H1 (cell line): ENCODE measurements at regions not wholly inside any gene's neighbourhood (a gene's known extent, or its start where the extent isn't known, plus 50 kb on each side); places are given as distances from the start of the nearest gene placed in this dataset.

Source experiments
- CTCF ChIA-PET: fragments of 300-600 bp; sonication (Branson Sonifier 250); formaldehyde crosslinking; loops from one replicate; lab custom pipeline; 2021; ENCODE audit not compliant: partially characterized antibody; lab: Charles Lee
- POLR2A ChIA-PET: fragments of 300-600 bp; sonication (Branson Sonifier 250); formaldehyde crosslinking; loops from one replicate; lab custom pipeline; 2021; ENCODE audit warnings: inconsistent platforms; ENCODE audit not compliant: partially characterized antibody; lab: Charles Lee
- DNase-seq, 2 experiments: peaks; one replicate each; pipeline versions ENCODE4 v3.0.0 to v3.0.0-alpha.2; 2010 to 2022; ENCODE audit warnings: low spot score in 2 of 2, low read depth in 1 of 2, mixed read lengths in 1 of 2
- FAIRE-seq: peaks from 2 replicates; lab custom pipeline; 2011; peaks lifted over from hg19 to GRCh38; lab: Jason Lieb, UNC
- H2AFZ ChIP-seq: 2 replicates; pipeline ENCODE4 v1.8.1; 2012; ENCODE audit warnings: low read length, inconsistent platforms
- H2AK5ac ChIP-seq: 2 replicates; pipeline ENCODE4 v1.6.1; 2013; ENCODE audit warnings: low read depth, low read length
- H2BK120ac ChIP-seq: replicated peaks from 2 replicates; pipeline ENCODE3; 2013; ENCODE audit warnings: low read depth, low read length, inconsistent platforms
- H2BK12ac ChIP-seq: 2 replicates; pipeline ENCODE4 v1.6.1; 2013; ENCODE audit warnings: low read depth, low read length
- H2BK15ac ChIP-seq: 2 replicates; pipeline ENCODE4 v1.6.1; 2013; ENCODE audit warnings: low read length
- H2BK20ac ChIP-seq: 2 replicates; pipeline ENCODE4 v1.6.1; 2013; ENCODE audit warnings: low read length
- H2BK5ac ChIP-seq: 2 replicates; pipeline ENCODE4 v1.6.1; 2013; ENCODE audit warnings: low read depth, low read length
- H3K14ac ChIP-seq: 2 replicates; pipeline ENCODE4 v1.6.1; 2013; ENCODE audit warnings: inconsistent platforms; ENCODE audit not compliant: insufficient read length
- H3K18ac ChIP-seq: 2 replicates; pipeline ENCODE4 v1.6.1; 2013; ENCODE audit warnings: low read length; ENCODE audit errors: extremely low read depth
- H3K23ac ChIP-seq: 2 replicates; pipeline ENCODE4 v1.6.1; 2013; ENCODE audit warnings: inconsistent platforms; ENCODE audit not compliant: insufficient read length
- H3K23me2 ChIP-seq: 2 replicates; pipeline ENCODE4 v1.6.1; 2013; ENCODE audit warnings: low read depth, low read length
- H3K27ac ChIP-seq: 2 replicates; pipeline ENCODE4 v1.6.1; 2011; ENCODE audit warnings: low read depth, low read length, inconsistent platforms
- H3K27me3 ChIP-seq, 4 experiments: replicated peaks in 1 of 4; 1 replicate in 1 of 4; 2 replicates in 3 of 4; pipeline versions ENCODE4 v1.6.1 to v1.8.1; 2011 to 2013; ENCODE audit warnings: low read length in 3 of 4, mild to moderate bottlenecking in 3 of 4, inconsistent platforms in 2 of 4, mixed read lengths in 2 of 4, moderate library complexity in 1 of 4; ENCODE audit not compliant: control insufficient read depth in 3 of 4, insufficient read depth in 3 of 4; ENCODE audit errors: extremely low read depth in 1 of 4
- H3K36me3 ChIP-seq, 4 experiments: 2 replicates each; pipeline versions ENCODE4 v1.6.1 to v1.8.1; 2011 to 2013; ENCODE audit warnings: mild to moderate bottlenecking in 4 of 4, low read length in 3 of 4, moderate library complexity in 2 of 4, control low read depth in 1 of 4, inconsistent platforms in 1 of 4; ENCODE audit not compliant: insufficient read depth in 4 of 4, control insufficient read depth in 2 of 4
- H3K4ac ChIP-seq: replicated peaks from 2 replicates; pipeline ENCODE3; 2013; ENCODE audit warnings: low read length, low read depth, mixed read lengths, inconsistent platforms; ENCODE audit not compliant: insufficient read length
- H3K4me1 ChIP-seq, 4 experiments: replicated peaks in 1 of 4; 1 replicate in 1 of 4; 2 replicates in 3 of 4; pipeline versions ENCODE4 v1.6.1 to v1.8.1; 2011 to 2013; ENCODE audit warnings: low read length in 3 of 4, inconsistent platforms in 2 of 4, mixed read lengths in 1 of 4; ENCODE audit not compliant: insufficient read depth in 4 of 4, control insufficient read depth in 3 of 4
- H3K4me2 ChIP-seq, 2 experiments: 2 replicates each; pipeline versions ENCODE4 v1.6.1 to v1.8.1; 2011 to 2013; ENCODE audit warnings: low read depth in 2 of 2, low read length in 2 of 2, control low read depth in 1 of 2, inconsistent platforms in 1 of 2, mild to moderate bottlenecking in 1 of 2; ENCODE audit not compliant: insufficient read depth in 1 of 2
- H3K4me3 ChIP-seq, 4 experiments: fragments of 200-600, 300-600 bp in 1 of 4; sonication (generic), shearing (Covaris generic), sonication (Bioruptor Twin) in 1 of 4; 2 replicates each; pipeline versions ENCODE4 v1.5.1 to v1.8.1; 2011 to 2016; ENCODE audit warnings: low read length in 4 of 4, low read depth in 3 of 4, control low read depth in 2 of 4, inconsistent platforms in 2 of 4, mild to moderate bottlenecking in 2 of 4, mixed read lengths in 1 of 4, moderate library complexity in 1 of 4; ENCODE audit not compliant: insufficient read depth in 2 of 4; ENCODE audit errors: extremely low read depth in 1 of 4
- H3K56ac ChIP-seq: replicated peaks from 2 replicates; pipeline ENCODE3; 2013; ENCODE audit warnings: low read depth, mild to moderate bottlenecking, mixed read lengths, low read length, inconsistent platforms; ENCODE audit not compliant: insufficient read length
- H3K79me1 ChIP-seq: 2 replicates; pipeline ENCODE4 v1.6.1; 2013; ENCODE audit warnings: low read depth, low read length, control low read depth
- H3K79me2 ChIP-seq, 2 experiments: 2 replicates each; pipeline versions ENCODE4 v1.6.1 to v1.8.1; 2012 to 2013; ENCODE audit warnings: low read length in 2 of 2, mild to moderate bottlenecking in 2 of 2, inconsistent platforms in 1 of 2; ENCODE audit not compliant: insufficient read depth in 2 of 2, control insufficient read depth in 1 of 2
- H3K9ac ChIP-seq, 4 experiments: replicated peaks in 1 of 4; 1 replicate in 1 of 4; 2 replicates in 3 of 4; pipeline versions ENCODE4 v1.6.1 to v1.8.1; 2011 to 2013; ENCODE audit warnings: low read depth in 3 of 4, low read length in 3 of 4, control low read depth in 2 of 4, mild to moderate bottlenecking in 2 of 4, moderate library complexity in 2 of 4, inconsistent platforms in 1 of 4; ENCODE audit errors: extremely low read depth in 1 of 4
- H3K9me3 ChIP-seq, 2 experiments: 2 replicates each; pipeline versions ENCODE4 v1.6.1 to v1.8.1; 2012 to 2013; ENCODE audit warnings: mild to moderate bottlenecking in 2 of 2, moderate library complexity in 2 of 2, control low read depth in 1 of 2, inconsistent platforms in 1 of 2, low read depth in 1 of 2, low read length in 1 of 2, mixed read lengths in 1 of 2; ENCODE audit not compliant: insufficient read depth in 2 of 2
- H4K20me1 ChIP-seq, 2 experiments: replicated peaks in 1 of 2; 2 replicates each; pipeline versions ENCODE3 to v1.8.1; 2011 to 2013; ENCODE audit warnings: inconsistent platforms in 2 of 2, low read length in 2 of 2, mild to moderate bottlenecking in 1 of 2; ENCODE audit not compliant: insufficient read depth in 2 of 2, control insufficient read depth in 1 of 2
- H4K5ac ChIP-seq: 2 replicates; pipeline ENCODE4 v1.6.1; 2013; ENCODE audit warnings: low read length, low read depth, mixed read lengths, inconsistent platforms; ENCODE audit not compliant: insufficient read length
- H4K8ac ChIP-seq: 2 replicates; pipeline ENCODE4 v1.8.0; 2013; ENCODE audit warnings: mild to moderate bottlenecking, moderate library complexity, low read length, inconsistent platforms; ENCODE audit not compliant: insufficient read depth; ENCODE audit errors: extremely low read depth
- H4K91ac ChIP-seq: replicated peaks from 2 replicates; pipeline ENCODE3; 2013; ENCODE audit warnings: low read length, mixed read lengths, inconsistent platforms; ENCODE audit not compliant: insufficient read length
- BCL11A ChIP-seq, 2 experiments: IDR thresholded peaks; one replicate each; pipeline ENCODE4 v1.6.1; 2011; ENCODE audit warnings: low read depth in 2 of 2, low read length in 2 of 2, mild to moderate bottlenecking in 2 of 2
- CREB1 ChIP-seq: IDR thresholded peaks from 2 replicates; pipeline ENCODE4 v1.6.1; 2012; ENCODE audit warnings: inconsistent platforms
- TAF7 ChIP-seq: optimal IDR thresholded peaks from 2 replicates; pipeline ENCODE3; 2011; ENCODE audit warnings: low read depth, mild to moderate bottlenecking, inconsistent platforms, low read length, moderate library complexity, borderline replicate concordance
- WGBS, 2 experiments: shearing (Covaris generic) in 1 of 2; methylation state at CpG; one replicate each; pipeline versions ENCODE4 v1.1.6 to v1.1.7; 2013 to 2015; ENCODE audit warnings: low lambda C conversion rate in 2 of 2, mixed read lengths in 2 of 2, inconsistent platforms in 1 of 2, low coverage in 1 of 2, missing lambda C conversion rate in 1 of 2; ENCODE audit not compliant: insufficient replicate concordance in 2 of 2, insufficient coverage in 1 of 2, insufficient read length in 1 of 2; ENCODE audit errors: extremely low coverage in 1 of 2, missing lambda C conversion rate in 1 of 2; 5-methylcytosine and 5-hydroxymethylcytosine counted together

GRCh38 chr10:130801276-130801675 lies 510.2 kb downstream of the TCERG1L start:
- H2BK20ac ChIP-seq, result no peak overlapping the region
- H3K14ac ChIP-seq, result no peak overlapping the region
- H3K9ac ChIP-seq, result no peak overlapping the region
- H3K4me3 ChIP-seq, result no peak overlapping the region
- no peak overlapping the region for H2BK15ac ChIP-seq
- no peak overlapping the region for H2BK12ac ChIP-seq
- H4K8ac ChIP-seq, result no peak overlapping the region
- no peak overlapping the region for H2AFZ ChIP-seq
- H3K36me3 ChIP-seq, result no peaks in the 10 kb centered on the region
- no peak overlapping the region for H3K18ac ChIP-seq
- H3K56ac ChIP-seq, result no peak overlapping the region
- CTCF ChIA-PET, result interaction anchor here (0.6 kb wide), 1 partner anchor 217 kb away, joined by 3 read pairs; no protein-coding TSS in a partner anchor
- H3K9me3 ChIP-seq, result no peaks in the 10 kb centered on the region
- H3K23ac ChIP-seq, result no peak overlapping the region
- no peak overlapping the region for H3K27ac ChIP-seq
- H3K79me2 ChIP-seq, result no peaks in the 10 kb centered on the region
- TF ChIP-seq BCL11A (IDR thresholded peaks at IDR 0.05; ENCODE audit: low read depth in 2 of 2, low read length in 2 of 2) (no peak), CREB1 (no peak), TAF7 (no peak)
- DNase-seq (no peak), FAIRE-seq (no peak)
- H3K79me1 ChIP-seq, result no peaks in the 10 kb centered on the region
- H4K91ac ChIP-seq, result no peak overlapping the region
- no peaks in the 10 kb centered on the region for H4K20me1 ChIP-seq
- H2BK120ac ChIP-seq, result no peak overlapping the region
- no peak overlapping the region for H3K4ac ChIP-seq
- no peaks in the 10 kb centered on the region for H3K27me3 ChIP-seq
- H2AK5ac ChIP-seq, result no peak overlapping the region
- H3K23me2 ChIP-seq, result no peaks in the 10 kb centered on the region
- no peaks in the 10 kb centered on the region; a peak in 1 of 7 replicates for H3K4me1 ChIP-seq
- WGBS, 2 experiments, result 88% methylated on average over 8 of the region's 8 CpGs; no CpG with 5 or more reads in 1 of the 2 experiments
- H4K5ac ChIP-seq, result no peak overlapping the region
- H2BK5ac ChIP-seq, result no peak overlapping the region
- H3K4me2 ChIP-seq, result no peak overlapping the region
- POLR2A ChIA-PET, result no interaction called here
